ENCODE measurements at regions not wholly inside any gene's neighbourhood (a gene's known extent, or its start where the extent isn't known, plus 50 kb on each side); places are given as distances from the start of the nearest gene placed in this dataset.
"Not testable (repeated sequence)": the region's sequence is repeated elsewhere in the genome, so short reads cannot be mapped to it uniquely, and the experiment has no call there.

DNA sequence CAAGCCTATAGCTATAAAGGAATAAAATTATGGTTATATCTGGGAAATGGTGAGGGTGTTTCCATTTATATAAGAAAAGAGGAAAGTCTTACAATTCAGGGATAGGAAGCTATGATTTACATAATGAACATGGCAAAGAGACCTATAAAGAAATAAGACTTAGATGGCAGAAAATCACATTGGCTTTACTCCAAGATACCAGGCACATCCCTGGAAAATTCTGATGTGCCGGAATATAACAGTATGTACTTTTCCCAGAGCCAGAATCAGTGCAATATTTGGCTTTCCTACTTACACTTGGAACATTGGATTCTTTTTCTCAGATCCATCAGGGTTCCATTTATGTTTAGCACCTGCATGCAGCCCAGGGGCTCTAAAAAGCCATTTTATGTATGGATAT, 357.8 kb downstream of the CETN3 start:
- DNase-seq, result no peak

DNA sequence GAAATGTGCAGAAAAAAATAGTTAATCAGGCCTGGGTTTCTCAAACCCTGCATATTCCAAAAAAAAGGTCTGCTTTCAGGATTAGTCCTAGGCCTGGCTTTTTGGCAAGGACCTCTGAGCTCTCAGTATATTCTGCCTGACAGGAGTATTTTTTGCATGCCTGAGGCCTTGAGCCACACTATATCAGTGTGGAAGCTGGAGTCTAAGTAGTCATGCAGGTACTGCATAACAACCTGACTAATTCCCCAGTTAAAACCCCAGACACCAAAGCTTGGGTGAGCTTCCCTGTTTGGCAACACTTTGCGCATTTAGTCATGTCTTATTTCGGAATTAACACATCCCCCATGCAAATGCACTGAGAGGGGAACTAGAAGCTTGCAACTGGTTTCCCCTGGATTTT, 359.5 kb downstream of the CETN3 start:
- no peak for DNase-seq

DNA sequence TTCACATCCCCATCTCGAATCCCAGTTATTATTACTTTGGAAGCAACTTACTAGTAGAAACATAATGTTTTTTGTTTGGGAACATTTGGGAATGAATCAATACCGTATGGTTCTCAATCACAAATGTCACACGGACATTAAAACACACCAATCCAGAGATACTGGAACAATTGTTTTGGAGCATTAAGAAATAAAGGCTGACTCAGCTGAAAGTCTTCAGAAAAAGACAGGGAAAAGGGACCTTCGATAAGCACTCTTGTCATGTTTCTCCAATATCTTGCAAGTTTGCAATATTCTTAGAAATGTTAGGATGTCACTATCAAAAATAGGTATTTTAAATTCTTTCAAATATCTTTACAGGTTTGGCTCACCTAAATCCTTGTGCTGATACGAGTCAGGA, 362.4 kb downstream of the CETN3 start:
- no peak for DNase-seq

DNA sequence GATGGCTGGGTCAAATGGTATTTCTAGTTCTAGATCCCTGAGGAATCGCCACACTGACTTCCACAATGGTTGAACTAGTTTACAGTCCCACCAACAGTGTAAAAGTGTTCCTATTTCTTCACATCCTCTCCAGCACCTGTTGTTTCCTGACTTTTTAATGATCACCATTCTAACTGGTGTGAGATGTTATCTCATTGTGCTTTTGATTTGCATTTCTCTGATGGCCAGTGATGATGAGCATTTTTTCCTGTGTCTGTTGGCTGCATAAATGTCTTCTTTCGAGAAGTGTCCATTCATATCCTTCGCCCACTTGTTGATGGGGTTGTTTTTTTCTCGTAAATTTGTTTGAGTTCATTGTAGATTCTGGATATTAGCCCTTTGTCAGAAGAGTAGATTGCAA, 369.5 kb downstream of the CETN3 start:
- not testable (repeated sequence) for DNase-seq

DNA sequence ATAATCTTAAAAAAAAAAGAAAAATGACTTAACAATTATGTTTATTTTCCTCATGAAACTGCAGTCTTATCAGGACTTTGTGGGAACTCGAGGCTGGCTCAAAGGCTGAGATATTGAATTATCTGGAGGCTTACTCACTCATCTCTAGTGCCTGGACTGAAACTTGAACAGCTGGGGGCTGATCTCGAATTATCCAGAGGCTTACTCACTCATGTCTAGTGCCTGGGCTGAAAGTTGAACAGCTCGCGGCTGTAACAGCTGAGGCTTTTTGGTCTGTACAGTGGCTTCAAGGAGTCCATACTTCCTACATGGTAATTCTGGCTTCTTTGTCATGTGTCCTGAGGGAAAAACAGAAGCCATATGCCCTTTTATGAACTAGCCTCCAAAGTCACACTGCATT, 371.9 kb downstream of the CETN3 start:
- DNase-seq, result no peak

DNA sequence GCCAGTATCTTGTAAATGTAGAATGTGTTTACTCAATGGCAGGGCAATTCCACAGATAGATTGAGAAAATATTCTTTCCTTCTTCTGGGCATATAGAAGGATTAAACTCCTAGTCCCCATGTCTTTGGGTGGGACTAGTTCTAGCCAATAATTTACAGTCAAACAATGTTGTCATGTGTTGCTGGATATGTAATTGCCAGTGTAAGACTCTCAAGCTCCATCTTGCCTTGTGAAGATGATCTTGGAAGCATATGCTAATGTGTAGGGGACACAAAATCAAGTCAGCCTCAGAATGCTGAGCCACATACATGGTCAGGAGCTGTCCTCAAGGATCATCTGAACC, 386.9 kb downstream of the CETN3 start:
- no peak for DNase-seq

DNA sequence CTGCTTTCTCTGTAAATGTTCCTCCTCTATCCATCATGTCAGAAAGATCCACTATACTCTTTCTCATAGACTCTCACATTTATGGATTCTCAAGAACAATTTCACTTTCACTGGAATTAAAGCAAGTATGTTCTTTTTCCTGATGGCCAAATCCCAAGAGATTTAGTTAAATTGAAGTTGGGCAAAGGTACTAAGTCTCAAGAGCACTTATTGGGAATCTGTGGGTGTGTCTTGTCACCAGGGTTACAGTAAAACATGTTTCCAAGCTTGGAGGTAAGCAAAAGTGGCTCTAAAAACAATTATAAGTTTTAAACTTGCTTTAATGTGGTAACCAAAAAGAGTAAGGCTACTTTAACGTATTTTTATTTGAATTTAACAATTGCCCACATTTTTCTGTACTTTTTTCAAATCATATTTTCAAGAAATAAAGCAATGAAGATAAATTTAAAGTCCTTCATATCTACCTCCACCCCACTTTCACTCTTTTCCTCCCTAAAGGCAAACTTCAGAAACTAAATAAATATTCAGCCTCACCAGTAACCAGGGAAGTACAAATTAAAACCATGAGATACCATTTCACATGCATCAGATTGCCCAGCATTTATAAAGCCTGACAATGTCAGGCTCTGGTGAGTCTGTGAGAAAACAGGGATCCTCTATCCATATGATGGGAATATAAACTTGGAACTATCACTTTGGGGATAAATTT, 387.4 kb downstream of the CETN3 start:
- DNase-seq, result no peak

DNA sequence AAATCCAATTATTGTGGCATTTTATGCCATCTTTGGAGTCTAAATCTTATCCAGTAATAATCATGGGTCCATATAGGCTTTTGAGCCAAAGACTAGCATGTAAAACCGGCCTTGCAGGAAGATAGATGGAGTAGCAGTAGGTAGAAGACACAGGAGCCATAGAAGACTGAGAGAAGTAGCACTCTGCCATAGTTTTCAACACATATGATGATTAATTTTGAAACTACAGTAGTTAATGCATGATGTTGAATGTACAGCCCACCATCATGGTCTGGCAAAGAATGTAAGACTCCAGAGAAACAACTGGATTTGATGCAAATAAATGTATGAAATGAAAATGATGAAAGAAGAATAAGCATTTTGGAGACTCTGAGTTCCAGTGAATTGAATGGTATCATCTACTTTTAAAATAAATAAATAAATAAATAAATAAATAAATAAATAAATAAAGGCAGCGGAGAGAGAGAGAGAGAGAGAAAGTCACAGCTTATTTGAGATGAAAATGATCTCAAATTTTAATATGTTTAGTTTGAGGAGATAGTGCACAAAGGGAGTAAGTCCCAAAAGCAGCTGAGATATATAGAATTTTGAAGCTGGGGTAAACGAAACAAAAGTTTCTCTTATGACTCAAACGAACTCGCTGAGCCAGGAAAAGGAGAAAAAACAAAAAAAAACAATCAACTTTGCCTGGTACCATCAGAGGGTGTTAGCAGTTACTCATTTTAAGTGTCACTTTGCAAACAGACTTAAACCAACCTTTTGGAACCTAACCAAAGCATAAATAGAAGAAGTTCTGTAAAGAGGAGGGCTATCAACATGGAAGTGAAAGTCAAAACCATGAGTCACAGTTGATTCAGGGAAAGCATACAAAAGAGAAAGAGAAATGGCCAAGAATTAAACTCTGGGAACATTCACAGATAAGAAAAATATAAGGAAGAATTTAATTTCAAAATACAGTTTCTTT, 388.7 kb downstream of the CETN3 start:
- no peak for DNase-seq

DNA sequence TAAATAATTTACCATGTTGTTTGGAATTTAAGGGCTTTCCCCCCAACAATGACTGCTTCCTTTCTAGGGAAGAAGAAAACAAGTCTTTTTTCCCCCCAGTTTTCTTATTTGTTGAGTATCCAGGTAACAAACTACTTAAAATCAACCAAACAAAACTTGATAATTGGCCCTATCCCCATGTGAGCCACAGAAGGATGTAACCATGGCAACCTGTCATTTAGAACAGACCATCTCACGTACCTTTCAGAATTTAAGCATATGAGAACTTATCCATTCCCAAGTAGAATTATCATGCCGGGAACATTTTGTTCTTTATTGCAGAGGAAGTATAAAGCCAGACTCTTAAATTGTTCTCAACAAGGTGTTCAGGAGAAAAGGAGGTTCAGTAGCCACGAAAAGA, 392.3 kb downstream of the CETN3 start:
- DNase-seq, result no peak

DNA sequence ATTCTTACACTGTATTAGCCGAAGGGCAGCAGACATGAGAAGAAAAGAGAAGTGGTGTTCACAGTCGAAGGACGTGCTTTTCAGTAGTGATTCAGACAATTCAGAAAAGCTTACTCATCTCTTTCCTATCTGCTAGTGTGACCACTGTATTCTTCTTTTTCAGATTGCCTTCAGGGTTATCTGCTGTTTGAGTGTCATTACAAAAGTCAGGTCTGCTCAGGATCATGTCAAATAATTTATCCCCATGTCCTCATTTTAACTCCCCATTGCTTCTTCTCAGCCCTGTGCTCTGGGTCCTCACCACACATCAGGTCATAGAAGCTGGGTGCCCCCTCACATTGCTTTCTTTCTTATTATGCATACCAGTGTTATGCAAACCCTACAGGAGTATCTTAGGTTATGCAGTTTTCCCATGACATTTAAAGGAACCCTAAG, 394.0 kb downstream of the CETN3 start:
- no peak for DNase-seq

DNA sequence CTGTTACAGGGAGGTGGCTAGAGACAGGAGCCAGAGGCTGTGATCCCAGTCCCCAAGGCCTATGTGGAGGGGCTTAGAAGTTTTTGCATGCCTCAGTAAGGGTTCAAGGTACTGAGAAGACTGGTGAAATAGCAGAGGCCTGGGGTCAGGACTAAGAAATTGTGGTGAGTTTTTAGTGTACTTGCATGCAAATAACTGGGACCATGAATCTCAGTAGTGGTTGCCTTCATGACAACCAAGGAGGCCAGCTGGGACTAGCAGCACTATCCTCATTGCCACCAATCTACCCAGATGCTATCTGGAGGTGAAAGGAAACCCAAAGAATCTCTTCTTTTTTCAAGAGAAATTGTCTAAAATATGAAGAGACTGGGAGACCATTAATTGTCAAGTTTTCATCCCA, 395.1 kb downstream of the CETN3 start:
- DNase-seq, result no peak

DNA sequence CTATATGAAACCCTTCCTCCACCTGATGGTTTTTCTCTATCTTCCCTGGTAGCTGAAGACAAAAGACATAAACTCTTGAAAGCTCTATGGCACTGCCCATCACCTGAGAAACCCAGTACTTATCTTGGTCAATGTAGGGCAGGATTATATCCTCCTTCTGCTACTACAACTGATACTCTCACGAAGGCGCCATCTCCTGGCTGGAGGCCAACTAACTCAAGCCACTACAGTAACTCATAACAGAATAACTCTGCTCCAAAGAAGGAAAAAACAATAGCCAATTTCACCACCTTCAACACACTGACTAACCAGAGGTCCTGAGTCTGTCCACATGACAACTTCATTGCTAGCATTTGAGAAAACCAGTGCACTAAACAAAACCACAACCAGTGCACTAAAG, 409.2 kb downstream of the CETN3 start:
- no peak for DNase-seq

DNA sequence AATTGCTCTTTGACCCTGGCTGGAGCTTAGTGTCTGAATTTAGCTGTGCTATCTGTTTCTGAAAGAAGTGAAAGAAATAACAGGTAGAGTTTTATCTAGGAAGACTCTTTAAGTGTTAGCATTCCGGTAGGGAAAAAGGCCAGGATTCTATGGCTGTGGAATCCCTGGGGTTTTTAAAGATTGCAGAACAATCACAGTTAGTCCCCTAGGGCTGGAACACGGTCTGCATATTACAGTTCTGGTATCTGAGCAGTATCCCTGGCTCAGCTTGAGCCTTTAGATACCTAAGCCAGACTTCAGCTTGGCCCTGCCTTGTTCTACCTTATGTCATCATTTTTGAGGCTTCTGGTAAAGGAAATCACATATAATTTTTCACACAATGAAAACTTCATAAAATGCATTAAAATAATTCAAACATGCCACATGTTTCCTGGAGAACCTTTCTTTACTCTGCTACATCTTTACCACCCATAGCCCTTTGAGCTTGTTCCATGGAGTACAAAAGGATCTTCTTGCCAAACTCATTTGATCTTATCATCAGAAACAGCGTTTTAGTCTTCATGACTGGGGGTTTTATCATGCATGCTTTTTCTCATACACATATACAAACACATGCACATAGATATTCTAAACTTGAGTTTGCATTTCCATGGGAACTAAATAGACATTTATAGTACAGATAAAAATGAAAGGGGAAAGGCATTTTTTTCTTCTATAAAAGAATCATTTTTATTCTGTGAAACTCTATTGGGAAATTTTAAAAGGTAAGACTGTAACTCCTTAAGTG, 410.8 kb downstream of the CETN3 start:
- no peak for DNase-seq

DNA sequence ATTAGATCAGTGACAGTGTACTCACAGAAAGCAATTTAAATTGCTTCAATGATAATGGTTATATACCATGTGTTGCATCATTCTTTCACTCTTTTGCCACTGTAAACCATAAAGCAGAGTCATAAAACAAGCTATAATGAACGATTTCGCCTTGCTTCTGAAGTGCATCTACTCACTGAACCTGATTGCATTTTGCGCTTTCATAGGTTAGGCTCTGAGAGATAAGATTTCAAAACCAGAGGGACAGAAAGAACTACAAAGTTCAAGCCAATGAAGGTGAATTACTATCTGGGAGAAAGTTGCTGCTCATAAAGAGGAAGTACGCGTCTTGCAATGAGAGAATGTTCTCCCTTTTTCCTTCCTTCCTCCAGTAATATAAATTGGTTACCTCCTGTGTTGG, 412.7 kb downstream of the CETN3 start:
- no peak for DNase-seq

DNA sequence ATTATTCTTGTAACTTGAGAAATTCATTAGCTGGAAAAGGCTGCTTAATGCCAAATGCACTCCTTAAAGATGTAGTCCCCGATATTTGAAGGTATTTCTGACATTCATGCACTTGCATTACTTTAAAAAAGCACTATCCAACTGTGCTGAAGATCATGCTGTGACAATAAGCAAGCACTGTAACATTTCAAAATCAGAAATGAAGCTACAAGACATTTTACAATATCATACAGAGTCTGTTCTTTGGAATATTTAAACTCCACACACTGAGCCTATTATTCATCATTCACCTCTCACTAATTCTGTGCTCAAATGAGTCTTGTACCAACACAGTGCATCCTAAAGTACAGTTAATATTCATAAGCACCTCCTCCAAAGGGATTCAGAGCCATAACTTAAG, 413.2 kb downstream of the CETN3 start:
- DNase-seq, result no peak

DNA sequence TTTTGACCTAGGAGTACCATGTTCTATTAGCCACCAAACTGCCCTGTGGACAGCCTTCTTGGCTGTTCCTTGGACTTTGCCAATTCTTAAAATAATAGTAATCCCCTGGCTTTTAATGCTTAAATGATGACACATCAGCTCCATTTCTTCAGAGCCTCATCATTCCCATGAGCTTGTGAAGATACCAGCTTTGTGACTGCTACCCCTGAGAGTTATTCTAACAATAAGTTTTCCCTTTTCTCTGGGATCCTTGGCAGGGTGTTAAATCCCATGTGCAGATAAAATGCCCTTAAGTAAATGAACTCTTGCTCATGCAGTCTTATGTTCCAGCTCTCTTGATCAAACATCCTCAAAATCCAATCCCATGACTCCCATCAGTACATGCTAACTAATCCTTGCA, 415.3 kb downstream of the CETN3 start:
- DNase-seq, result no peak

DNA sequence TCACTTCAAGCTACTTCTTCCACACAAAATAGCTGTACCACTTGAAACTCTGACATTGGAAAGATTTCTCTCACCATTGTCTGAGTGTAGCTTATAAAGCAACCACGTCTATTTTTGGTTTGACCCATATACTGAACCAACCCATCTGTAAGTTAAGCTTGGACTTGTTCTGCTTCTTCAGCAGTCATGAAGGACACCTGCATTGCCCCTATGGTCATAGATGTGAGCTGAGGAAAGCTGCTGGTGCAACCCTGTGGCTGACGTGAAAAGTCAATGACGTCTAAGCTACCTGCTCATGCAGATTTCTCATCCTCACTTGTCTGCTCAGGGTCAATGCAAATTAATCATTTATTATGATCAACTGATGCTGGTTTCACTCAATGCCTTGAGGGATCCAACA, 417.4 kb downstream of the CETN3 start:
- no peak for DNase-seq

DNA sequence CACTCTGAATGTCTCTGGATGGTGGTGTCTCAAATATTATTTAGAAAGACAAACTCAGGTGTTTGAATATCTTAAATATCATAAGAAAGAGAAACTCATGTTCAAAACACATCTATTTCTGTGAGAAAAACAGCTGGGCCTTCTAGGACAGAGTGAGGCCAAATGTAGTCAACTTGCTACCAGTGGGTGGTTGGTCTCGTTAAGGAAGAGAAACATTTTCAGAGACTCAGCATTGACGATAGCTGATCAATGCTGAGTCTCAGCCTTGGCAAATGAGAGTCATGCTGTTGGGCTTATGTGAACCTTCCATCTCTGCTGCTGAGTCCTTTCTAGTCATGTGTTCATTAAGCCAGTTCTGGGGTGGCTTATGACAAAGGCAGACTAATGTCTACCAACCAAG, 418.0 kb downstream of the CETN3 start:
- no peak for DNase-seq

DNA sequence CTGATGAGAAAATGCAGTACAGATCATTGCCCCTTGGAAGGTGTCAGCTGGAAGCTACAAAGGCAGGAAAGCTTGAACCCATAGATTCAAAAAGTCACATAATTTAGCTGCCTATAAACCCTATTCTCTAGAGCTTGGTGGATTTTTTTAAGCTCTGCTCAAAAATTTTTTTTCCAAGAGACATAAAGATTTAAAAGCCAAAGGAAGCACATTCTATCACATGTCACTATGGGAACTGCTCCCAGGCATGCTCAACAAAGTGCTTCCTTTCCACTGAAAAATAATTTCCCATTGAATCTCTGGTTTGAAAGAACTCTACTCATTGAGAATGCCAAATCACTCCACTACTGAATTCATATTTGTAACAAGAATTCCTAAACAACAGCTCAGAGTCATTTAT, 419.8 kb downstream of the CETN3 start:
- no peak for DNase-seq

DNA sequence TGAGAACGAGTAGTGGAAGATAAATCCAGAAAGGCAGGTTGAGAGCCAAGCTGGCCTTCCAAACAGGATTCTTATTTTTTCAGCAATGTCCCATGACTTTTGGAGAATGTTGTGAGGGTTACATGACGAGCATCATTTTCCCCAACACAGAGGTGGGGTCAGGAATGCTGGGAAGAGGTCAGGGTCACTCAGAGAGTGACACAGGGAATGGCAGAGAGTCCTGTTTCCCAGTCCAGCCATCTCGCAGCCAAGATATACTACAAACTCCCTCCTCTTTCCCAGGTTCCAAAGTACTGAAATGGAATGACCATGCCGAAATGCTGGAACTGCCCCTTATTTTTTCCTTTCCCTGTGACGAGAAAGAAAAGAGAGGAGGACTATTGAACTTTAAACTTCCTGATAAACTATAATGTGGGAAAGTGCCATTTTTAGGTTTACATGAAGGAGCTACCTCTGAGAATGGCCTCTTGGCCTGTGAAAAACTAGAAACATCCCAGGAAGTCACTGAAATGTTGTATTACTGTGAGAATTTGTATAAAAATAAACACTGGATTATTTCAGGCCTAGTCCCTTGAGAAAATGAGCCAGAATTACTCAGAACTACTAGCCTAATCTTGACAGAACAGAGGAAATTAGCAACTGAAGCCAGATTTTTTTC, 420.4 kb downstream of the CETN3 start:
- DNase-seq, result no peak

DNA sequence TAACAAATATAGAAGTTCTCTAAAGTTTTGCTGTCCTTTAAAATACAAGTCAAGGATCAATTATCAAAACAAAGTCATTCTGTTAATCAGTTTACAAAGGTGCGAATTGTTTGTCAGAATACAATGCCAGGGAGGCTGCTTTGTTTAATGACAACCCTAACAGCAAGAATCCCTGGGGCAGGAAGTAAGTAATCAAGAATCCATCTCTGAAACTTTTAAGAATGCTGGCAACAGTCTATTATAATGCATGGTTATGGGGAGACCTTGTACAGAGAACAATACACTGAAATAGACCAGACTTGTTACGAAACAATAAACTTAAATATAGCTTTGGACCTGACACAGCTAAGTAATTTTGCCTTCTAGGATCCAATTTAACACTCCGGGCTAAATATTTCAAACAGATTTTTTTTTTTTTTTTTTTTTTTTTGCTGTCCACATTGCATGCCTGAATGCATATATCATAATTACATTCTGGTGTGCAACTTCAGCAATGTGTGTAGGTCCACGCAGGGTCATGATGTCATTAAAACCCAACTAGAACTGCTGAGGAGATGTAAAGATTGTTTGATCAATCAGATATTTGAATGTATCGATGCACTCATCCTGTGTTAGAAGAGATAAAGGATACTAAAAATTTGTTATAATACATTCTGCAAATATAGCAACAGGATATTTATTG, 421.3 kb downstream of the CETN3 start:
- DNase-seq, result no peak

DNA sequence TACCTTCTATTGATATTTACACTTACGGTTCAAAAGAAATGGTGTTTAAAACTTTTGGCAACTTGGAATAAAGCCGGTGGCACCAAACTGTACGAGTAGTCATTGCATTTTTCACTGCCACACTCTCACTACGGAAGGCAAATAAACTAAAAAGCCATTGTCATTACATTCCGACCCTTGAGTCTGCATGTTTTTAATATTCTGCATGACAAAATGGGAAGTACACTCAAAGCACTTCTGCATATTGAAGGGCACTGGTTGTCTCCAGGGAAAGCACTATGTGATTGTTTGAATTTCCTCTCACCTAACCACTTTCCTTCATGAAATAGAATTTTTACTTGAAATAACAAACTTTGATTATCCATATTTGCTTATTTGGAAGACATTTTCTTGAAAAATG, 426.3 kb downstream of the CETN3 start:
- DNase-seq, result no peak
